ENCODE measurements at regions not wholly inside any gene's neighbourhood (a gene's known extent, or its start where the extent isn't known, plus 50 kb on each side); places are given as distances from the start of the nearest gene placed in this dataset.

GRCh38 chr1:89460325-89460724, 64.3 kb upstream of the LRRC8B start:
- intact Hi-C loops (cut with DNase I; ENCODE audit: low total_unique reads) = no loop called here
- Histone ChIP-seq H3K4me1 (peaks cover 0 to 3% (median 0%) of the 10 kb centered on the region in 6 donors), H3K27ac (no peak overlapping the region), H3K4me3 (no peak overlapping the region), H3K9me3 (no peaks in the 10 kb centered on the region), H3K27me3 (replicated peaks in 1 of 7) (peaks cover 0 to 25% (median 6%) of the 10 kb centered on the region in 7 donors), H3K36me3 (no peaks in the 10 kb centered on the region)
- TF ChIP-seq, protein P1, sequence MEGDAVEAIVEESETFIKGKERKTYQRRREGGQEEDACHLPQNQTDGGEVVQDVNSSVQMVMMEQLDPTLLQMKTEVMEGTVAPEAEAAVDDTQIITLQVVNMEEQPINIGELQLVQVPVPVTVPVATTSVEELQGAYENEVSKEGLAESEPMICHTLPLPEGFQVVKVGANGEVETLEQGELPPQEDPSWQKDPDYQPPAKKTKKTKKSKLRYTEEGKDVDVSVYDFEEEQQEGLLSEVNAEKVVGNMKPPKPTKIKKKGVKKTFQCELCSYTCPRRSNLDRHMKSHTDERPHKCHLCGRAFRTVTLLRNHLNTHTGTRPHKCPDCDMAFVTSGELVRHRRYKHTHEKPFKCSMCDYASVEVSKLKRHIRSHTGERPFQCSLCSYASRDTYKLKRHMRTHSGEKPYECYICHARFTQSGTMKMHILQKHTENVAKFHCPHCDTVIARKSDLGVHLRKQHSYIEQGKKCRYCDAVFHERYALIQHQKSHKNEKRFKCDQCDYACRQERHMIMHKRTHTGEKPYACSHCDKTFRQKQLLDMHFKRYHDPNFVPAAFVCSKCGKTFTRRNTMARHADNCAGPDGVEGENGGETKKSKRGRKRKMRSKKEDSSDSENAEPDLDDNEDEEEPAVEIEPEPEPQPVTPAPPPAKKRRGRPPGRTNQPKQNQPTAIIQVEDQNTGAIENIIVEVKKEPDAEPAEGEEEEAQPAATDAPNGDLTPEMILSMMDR (IDR thresholded peaks at IDR 0.05 in 8 of 11, conservative IDR thresholded peaks at IDR 0.05 in 3 of 11) = no peak
- no peak for DNase-seq
- WGBS, 5 donors = 83 to 92% (median 87%) methylated on average over 1 of the region's 1 CpG

DNA sequence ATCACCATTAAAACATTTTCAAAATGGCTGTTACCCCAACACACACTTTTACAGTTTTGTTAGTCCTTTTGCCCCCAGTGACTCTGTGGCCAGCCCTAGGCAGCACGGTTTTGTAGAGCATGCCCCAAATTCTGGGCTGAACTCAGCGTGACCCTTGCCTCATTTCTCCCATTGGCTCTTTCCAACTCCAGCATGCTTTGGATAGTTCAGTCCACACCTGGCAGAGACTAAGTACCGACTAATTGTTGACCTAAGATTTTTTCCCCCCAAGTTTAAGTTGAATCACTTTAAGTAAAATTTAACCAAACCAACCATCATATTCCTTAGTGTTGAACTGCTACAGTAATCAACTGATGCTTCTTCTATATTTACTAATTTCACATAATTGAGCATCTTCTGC, 62.4 kb upstream of the LRRC8B start:
- DNase-seq = no peak
- intact Hi-C loops (cut with DNase I; ENCODE audit: low total_unique reads) = no loop called here
- H3K4me1 ChIP-seq = peaks cover 0 to 19% (median 8%) of the 10 kb centered on the region in 6 donors
- H3K36me3 ChIP-seq = no peaks in the 10 kb centered on the region
- 75 to 91% (median 78%) methylated on average over 3 of the region's 3 CpGs for WGBS, 5 donors
- no peak overlapping the region for H3K27ac ChIP-seq
- TF ChIP-seq POLR2AphosphoS5 (IDR thresholded peaks at IDR 0.05) (no peak), POLR2A (IDR thresholded peaks at IDR 0.05) (no peak)
- TF ChIP-seq, protein P1 (IDR thresholded peaks at IDR 0.05 in 8 of 11, conservative IDR thresholded peaks at IDR 0.05 in 3 of 11) = no peak
- H3K27me3 ChIP-seq (replicated peaks in 1 of 7) = peaks cover 0 to 39% (median 6%) of the 10 kb centered on the region in 7 donors
- no peaks in the 10 kb centered on the region for H3K9me3 ChIP-seq
- H3K4me3 ChIP-seq = no peak overlapping the region

- H3K9me3 ChIP-seq = no peaks in the 10 kb centered on the region
- peaks cover 0 to 19% (median 9%) of the 10 kb centered on the region in 6 donors for H3K4me1 ChIP-seq
- TF ChIP-seq, protein P1 (IDR thresholded peaks at IDR 0.05 in 8 of 11, conservative IDR thresholded peaks at IDR 0.05 in 3 of 11) = no peak
- no peak for TF ChIP-seq POLR2AphosphoS5 (IDR thresholded peaks at IDR 0.05)
- TF ChIP-seq POLR2A (IDR thresholded peaks at IDR 0.05) = no peak
- H3K27me3 ChIP-seq (replicated peaks in 1 of 7) = peaks cover 0 to 42% (median 6%) of the 10 kb centered on the region in 7 donors
- no peaks in the 10 kb centered on the region for H3K36me3 ChIP-seq
- DNase-seq = no peak
- no peak overlapping the region for H3K4me3 ChIP-seq
- WGBS, 5 donors = 12 to 21% (median 15%) methylated on average over 2 of the region's 2 CpGs
- intact Hi-C loops (cut with DNase I; ENCODE audit: low total_unique reads) = no loop called here
- no peak overlapping the region for H3K27ac ChIP-seq
These were observed 60.6 kb upstream of the LRRC8B start for GRCh38 chr1:89464008-89464407.

- Histone ChIP-seq H3K36me3 (no peaks in the 10 kb centered on the region), H3K27ac (no peak overlapping the region), H3K27me3 (replicated peaks in 1 of 7) (peaks cover 0 to 42% (median 6%) of the 10 kb centered on the region in 7 donors), H3K4me1 (peaks cover 0 to 19% (median 9%) of the 10 kb centered on the region in 6 donors), H3K4me3 (no peak overlapping the region), H3K9me3 (no peaks in the 10 kb centered on the region)
- DNase-seq = no peak
- intact Hi-C loops (cut with DNase I; ENCODE audit: low total_unique reads) = no loop called here
- TF ChIP-seq POLR2AphosphoS5 (IDR thresholded peaks at IDR 0.05) (no peak), POLR2A (IDR thresholded peaks at IDR 0.05) (no peak)
- TF ChIP-seq, protein P1 (IDR thresholded peaks at IDR 0.05 in 8 of 11, conservative IDR thresholded peaks at IDR 0.05 in 3 of 11) = no peak
- WGBS, 5 donors = 96 to 100% (median 98%) methylated on average over 1 of the region's 1 CpG
These were observed 59.4 kb upstream of the LRRC8B start for GRCh38 chr1:89465201-89465600.
